ENCODE measurements at regions not wholly inside any gene's neighbourhood (a gene's known extent, or its start where the extent isn't known, plus 50 kb on each side); places are given as distances from the start of the nearest gene placed in this dataset.

DNA sequence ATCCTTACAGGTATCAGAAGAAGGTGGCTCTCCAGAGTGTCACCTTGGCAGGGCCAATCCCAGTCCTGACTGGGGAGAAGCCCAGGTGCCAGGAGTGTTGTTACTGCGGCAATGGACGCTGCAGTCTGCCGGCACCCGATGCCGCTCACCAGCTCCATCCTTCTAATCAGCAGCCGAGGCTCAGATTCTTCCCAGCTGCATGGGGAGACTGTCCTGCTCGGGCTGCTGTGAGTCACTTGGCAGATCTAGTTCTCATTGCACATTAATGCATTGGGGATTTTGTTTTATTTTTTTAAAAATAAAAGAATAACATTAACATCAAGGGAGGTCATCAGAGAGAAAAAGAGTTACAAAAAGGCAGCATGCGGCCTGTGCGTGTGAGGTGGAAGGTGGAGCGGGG is 115.8 kb downstream of the MTX3 start:
- TF ChIP-seq, protein P1, sequence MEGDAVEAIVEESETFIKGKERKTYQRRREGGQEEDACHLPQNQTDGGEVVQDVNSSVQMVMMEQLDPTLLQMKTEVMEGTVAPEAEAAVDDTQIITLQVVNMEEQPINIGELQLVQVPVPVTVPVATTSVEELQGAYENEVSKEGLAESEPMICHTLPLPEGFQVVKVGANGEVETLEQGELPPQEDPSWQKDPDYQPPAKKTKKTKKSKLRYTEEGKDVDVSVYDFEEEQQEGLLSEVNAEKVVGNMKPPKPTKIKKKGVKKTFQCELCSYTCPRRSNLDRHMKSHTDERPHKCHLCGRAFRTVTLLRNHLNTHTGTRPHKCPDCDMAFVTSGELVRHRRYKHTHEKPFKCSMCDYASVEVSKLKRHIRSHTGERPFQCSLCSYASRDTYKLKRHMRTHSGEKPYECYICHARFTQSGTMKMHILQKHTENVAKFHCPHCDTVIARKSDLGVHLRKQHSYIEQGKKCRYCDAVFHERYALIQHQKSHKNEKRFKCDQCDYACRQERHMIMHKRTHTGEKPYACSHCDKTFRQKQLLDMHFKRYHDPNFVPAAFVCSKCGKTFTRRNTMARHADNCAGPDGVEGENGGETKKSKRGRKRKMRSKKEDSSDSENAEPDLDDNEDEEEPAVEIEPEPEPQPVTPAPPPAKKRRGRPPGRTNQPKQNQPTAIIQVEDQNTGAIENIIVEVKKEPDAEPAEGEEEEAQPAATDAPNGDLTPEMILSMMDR (IDR thresholded peaks at IDR 0.05), result no peak
- no peak for TF ChIP-seq POLR2A (IDR thresholded peaks at IDR 0.05)
